ENCODE measurements at regions not wholly inside any gene's neighbourhood (a gene's known extent, or its start where the extent isn't known, plus 50 kb on each side); places are given as distances from the start of the nearest gene placed in this dataset.

DNA sequence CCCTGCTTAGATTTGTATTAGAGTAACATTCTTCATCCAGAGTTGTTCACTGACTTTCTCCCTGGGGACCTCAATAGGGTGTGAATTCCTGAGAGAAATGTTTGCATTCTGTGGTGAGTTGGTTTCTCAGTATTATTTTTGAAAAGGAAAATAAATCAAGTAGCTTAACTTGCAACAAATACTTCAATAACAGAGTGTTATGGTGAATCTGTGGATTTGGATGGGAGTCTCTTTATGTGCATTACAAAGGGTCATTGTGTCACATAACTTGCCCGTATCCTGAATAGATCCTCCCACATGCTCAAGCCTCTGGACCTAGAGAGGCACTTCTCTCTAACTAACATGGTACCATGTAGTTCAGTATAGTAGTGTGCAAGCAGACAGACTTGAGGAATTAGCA lies 68.4 kb upstream of the IPO9 start:
- TF ChIP-seq, protein P1, sequence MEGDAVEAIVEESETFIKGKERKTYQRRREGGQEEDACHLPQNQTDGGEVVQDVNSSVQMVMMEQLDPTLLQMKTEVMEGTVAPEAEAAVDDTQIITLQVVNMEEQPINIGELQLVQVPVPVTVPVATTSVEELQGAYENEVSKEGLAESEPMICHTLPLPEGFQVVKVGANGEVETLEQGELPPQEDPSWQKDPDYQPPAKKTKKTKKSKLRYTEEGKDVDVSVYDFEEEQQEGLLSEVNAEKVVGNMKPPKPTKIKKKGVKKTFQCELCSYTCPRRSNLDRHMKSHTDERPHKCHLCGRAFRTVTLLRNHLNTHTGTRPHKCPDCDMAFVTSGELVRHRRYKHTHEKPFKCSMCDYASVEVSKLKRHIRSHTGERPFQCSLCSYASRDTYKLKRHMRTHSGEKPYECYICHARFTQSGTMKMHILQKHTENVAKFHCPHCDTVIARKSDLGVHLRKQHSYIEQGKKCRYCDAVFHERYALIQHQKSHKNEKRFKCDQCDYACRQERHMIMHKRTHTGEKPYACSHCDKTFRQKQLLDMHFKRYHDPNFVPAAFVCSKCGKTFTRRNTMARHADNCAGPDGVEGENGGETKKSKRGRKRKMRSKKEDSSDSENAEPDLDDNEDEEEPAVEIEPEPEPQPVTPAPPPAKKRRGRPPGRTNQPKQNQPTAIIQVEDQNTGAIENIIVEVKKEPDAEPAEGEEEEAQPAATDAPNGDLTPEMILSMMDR (IDR thresholded peaks at IDR 0.05): no peak
- no peak for TF ChIP-seq ZFX (IDR thresholded peaks at IDR 0.05; ENCODE audit: borderline replicate concordance)

All from 22Rv1 (cell line).